Brain pericyte (primary cell): ENCODE measurements at regions not wholly inside any gene's neighbourhood (a gene's known extent, or its start where the extent isn't known, plus 50 kb on each side); places are given as distances from the start of the nearest gene placed in this dataset.
"Not testable (repeated sequence)": the region's sequence is repeated elsewhere in the genome, so short reads cannot be mapped to it uniquely, and the experiment has no call there.

Source experiments
- DNase-seq: peaks from one replicate; pipeline ENCODE4 v3.0.0-alpha.2; 2012; ENCODE audit warnings: low read depth, low spot score

- DNase-seq, result no peak
These were observed 60.4 kb upstream of the PDHA2 start for GRCh38 chr4:95779447-95779846.

GRCh38 chr4:95778666-95779065, 61.2 kb upstream of the PDHA2 start:
- no peak for DNase-seq

GRCh38 chr4:95770605-95771004, 69.3 kb upstream of the PDHA2 start:
- not testable (repeated sequence) for DNase-seq

GRCh38 chr4:95764961-95765360, 74.9 kb upstream of the PDHA2 start:
- DNase-seq, result no peak

GRCh38 chr4:95761871-95762270, 78.0 kb upstream of the PDHA2 start:
- peak; percentile 8 for DNase-seq

- peak; percentile 15 for DNase-seq
These were observed 78.5 kb upstream of the PDHA2 start for GRCh38 chr4:95761426-95761825.

- DNase-seq, result not testable (repeated sequence)
These were observed 79.2 kb upstream of the PDHA2 start for GRCh38 chr4:95760646-95761045.

- no peak for DNase-seq
These were observed 81.9 kb upstream of the PDHA2 start for GRCh38 chr4:95758001-95758400.

GRCh38 chr4:95754667-95755066, 85.2 kb upstream of the PDHA2 start:
- no peak for DNase-seq

GRCh38 chr4:95749204-95749603, 90.7 kb upstream of the PDHA2 start:
- DNase-seq, result no peak

GRCh38 chr4:95742872-95743271, 97.0 kb upstream of the PDHA2 start:
- no peak for DNase-seq

- DNase-seq, result no peak
These were observed 97.7 kb upstream of the PDHA2 start for GRCh38 chr4:95742179-95742578.

- no peak for DNase-seq
These were observed 107.8 kb upstream of the PDHA2 start for GRCh38 chr4:95732061-95732460.

- DNase-seq, result no peak
These were observed 110.3 kb upstream of the PDHA2 start for GRCh38 chr4:95729596-95729995.

- DNase-seq, result no peak
These were observed 111.7 kb upstream of the PDHA2 start for GRCh38 chr4:95728145-95728544.

GRCh38 chr4:95715830-95716229, 124.1 kb upstream of the PDHA2 start:
- DNase-seq, result no peak

GRCh38 chr4:95714571-95714970, 125.3 kb upstream of the PDHA2 start:
- DNase-seq, result no peak

GRCh38 chr4:95705323-95705722, 134.6 kb upstream of the PDHA2 start:
- no peak for DNase-seq

GRCh38 chr4:95701500-95702170, 138.3 kb upstream of the PDHA2 start:
- no peak for DNase-seq

GRCh38 chr4:95694411-95694810, 145.5 kb upstream of the PDHA2 start:
- DNase-seq, result no peak

- DNase-seq, result no peak
These were observed 144.8 kb upstream of the UNC5C start for GRCh38 chr4:95693594-95693993.

- DNase-seq, result no peak
These were observed 127.4 kb upstream of the UNC5C start for GRCh38 chr4:95676190-95676589.

- no peak for DNase-seq
These were observed 126.8 kb upstream of the UNC5C start for GRCh38 chr4:95675623-95676022.

- DNase-seq, result no peak
These were observed 125.8 kb upstream of the UNC5C start for GRCh38 chr4:95674521-95674981.
